WTC11 (cell line): ENCODE measurements at regions not wholly inside any gene's neighbourhood (a gene's known extent, or its start where the extent isn't known, plus 50 kb on each side); places are given as distances from the start of the nearest gene placed in this dataset.

Source experiments
- ATF1 ChIP-seq: sonication (generic); formaldehyde crosslinking; IDR thresholded peaks from 2 replicates; pipeline ENCODE4 v1.8.1; 2023; ENCODE audit warnings: mild to moderate bottlenecking, moderate library complexity, missing genetic modification reagents
- ETV6 ChIP-seq: sonication (generic); formaldehyde crosslinking; IDR thresholded peaks from 2 replicates; pipeline ENCODE4 v1.8.1; 2022; ENCODE audit warnings: mild to moderate bottlenecking, missing genetic modification reagents
- FOXP1 ChIP-seq: sonication (generic); formaldehyde crosslinking; IDR thresholded peaks from 2 replicates; pipeline ENCODE4 v1.8.0; 2022; ENCODE audit warnings: missing genetic modification reagents, mild to moderate bottlenecking, moderate library complexity, borderline replicate concordance
- JUN ChIP-seq: sonication (generic); formaldehyde crosslinking; IDR thresholded peaks from 2 replicates; pipeline ENCODE4 v1.8.0; 2023; ENCODE audit warnings: mild to moderate bottlenecking, missing genetic modification reagents
- RELA ChIP-seq: sonication (generic); formaldehyde crosslinking; IDR thresholded peaks from 2 replicates; pipeline ENCODE4 v1.8.1; 2022; ENCODE audit warnings: missing genetic modification reagents, mild to moderate bottlenecking, borderline replicate concordance
- TEAD4 ChIP-seq: sonication (generic); formaldehyde crosslinking; IDR thresholded peaks from 2 replicates; pipeline ENCODE4 v1.8.0; 2022; ENCODE audit warnings: mild to moderate bottlenecking, missing genetic modification reagents
- ZNF232 ChIP-seq: sonication (generic); formaldehyde crosslinking; IDR thresholded peaks from 2 replicates; pipeline ENCODE4 v1.8.0; 2022; ENCODE audit warnings: mild to moderate bottlenecking, missing genetic modification reagents
- TF ChIP-seq, protein P1 (sequence below): sonication (generic); formaldehyde crosslinking; IDR thresholded peaks from 2 replicates; pipeline ENCODE4 v1.8.1; 2022; ENCODE audit warnings: low read depth, mild to moderate bottlenecking, moderate library complexity, missing genetic modification reagents, borderline replicate concordance
- TF ChIP-seq, protein P2 (sequence below): fragments of 200-600 bp; IDR thresholded peaks from 2 replicates; pipeline ENCODE4 v1.8.0; 2022; ENCODE audit warnings: antibody characterized with exemption
- TF ChIP-seq, protein P3 (sequence below): sonication (generic); formaldehyde crosslinking; IDR thresholded peaks from 2 replicates; pipeline ENCODE4 v1.8.0; 2022; ENCODE audit warnings: missing genetic modification reagents
- TF ChIP-seq, protein P4 (sequence below): sonication (generic); formaldehyde crosslinking; IDR thresholded peaks from 2 replicates; pipeline ENCODE4 v1.8.1; 2023; ENCODE audit warnings: mild to moderate bottlenecking, missing genetic modification reagents, moderate library complexity

DNA sequence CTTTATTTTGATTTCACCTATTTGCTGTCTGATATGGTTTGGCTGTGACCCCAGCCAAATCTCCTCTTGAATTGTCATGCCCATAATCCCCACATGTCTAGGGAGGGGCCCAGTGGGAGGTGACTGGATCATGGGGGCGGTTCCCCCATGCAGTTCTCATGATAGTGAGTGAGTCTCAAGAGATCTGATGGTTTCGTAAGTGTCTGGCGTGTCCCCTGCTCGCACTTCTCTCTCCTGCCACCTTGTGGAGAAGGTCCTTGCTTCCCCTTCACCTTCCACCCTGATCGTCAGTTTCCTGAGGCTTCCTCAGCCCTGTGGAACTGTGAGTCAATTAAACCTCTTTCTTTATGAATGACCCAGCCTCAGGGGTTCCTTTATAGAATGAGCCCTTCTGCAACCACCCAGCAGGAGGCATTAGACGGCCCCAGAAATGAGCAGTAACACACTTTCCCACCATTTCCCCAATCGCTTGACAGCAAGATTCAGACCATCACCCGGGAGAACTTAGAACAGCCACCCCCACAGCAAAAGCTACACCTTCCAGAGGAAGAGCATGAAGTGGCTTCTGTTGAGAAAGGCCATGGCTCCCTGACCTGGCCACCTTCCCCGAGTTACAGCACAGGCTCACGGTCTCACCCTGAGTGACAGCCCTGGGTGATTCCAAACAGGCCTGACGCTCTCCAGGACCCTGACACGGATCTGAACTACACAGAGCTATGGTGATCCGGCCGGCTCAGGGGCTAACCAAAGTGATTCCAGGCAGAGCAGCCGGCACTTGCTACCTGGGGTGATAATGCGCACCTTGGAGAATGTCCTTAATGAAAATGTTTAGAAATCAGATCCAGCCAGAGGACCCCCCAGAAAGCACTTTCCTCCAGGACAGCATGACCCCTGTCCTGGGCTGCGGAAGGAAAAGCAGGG is 131.2 kb upstream of the CDH4 start:
- TF ChIP-seq, protein P1, sequence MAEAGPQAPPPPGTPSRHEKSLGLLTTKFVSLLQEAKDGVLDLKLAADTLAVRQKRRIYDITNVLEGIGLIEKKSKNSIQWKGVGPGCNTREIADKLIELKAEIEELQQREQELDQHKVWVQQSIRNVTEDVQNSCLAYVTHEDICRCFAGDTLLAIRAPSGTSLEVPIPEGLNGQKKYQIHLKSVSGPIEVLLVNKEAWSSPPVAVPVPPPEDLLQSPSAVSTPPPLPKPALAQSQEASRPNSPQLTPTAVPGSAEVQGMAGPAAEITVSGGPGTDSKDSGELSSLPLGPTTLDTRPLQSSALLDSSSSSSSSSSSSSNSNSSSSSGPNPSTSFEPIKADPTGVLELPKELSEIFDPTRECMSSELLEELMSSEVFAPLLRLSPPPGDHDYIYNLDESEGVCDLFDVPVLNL, result no peak
- no peak for TF ChIP-seq JUN (CRISPR knock-in tag)
- TF ChIP-seq, protein P2, sequence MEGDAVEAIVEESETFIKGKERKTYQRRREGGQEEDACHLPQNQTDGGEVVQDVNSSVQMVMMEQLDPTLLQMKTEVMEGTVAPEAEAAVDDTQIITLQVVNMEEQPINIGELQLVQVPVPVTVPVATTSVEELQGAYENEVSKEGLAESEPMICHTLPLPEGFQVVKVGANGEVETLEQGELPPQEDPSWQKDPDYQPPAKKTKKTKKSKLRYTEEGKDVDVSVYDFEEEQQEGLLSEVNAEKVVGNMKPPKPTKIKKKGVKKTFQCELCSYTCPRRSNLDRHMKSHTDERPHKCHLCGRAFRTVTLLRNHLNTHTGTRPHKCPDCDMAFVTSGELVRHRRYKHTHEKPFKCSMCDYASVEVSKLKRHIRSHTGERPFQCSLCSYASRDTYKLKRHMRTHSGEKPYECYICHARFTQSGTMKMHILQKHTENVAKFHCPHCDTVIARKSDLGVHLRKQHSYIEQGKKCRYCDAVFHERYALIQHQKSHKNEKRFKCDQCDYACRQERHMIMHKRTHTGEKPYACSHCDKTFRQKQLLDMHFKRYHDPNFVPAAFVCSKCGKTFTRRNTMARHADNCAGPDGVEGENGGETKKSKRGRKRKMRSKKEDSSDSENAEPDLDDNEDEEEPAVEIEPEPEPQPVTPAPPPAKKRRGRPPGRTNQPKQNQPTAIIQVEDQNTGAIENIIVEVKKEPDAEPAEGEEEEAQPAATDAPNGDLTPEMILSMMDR, result peak; percentile 37; the same call in 1 of the 2 replicates
- no peak for TF ChIP-seq TEAD4 (CRISPR knock-in tag)
- TF ChIP-seq FOXP1 (CRISPR knock-in tag), result no peak
- no peak for TF ChIP-seq ETV6
- no peak for TF ChIP-seq RELA
- no peak for TF ChIP-seq ZNF232
- TF ChIP-seq ATF1 (CRISPR knock-in tag), result no peak
- TF ChIP-seq, protein P3, sequence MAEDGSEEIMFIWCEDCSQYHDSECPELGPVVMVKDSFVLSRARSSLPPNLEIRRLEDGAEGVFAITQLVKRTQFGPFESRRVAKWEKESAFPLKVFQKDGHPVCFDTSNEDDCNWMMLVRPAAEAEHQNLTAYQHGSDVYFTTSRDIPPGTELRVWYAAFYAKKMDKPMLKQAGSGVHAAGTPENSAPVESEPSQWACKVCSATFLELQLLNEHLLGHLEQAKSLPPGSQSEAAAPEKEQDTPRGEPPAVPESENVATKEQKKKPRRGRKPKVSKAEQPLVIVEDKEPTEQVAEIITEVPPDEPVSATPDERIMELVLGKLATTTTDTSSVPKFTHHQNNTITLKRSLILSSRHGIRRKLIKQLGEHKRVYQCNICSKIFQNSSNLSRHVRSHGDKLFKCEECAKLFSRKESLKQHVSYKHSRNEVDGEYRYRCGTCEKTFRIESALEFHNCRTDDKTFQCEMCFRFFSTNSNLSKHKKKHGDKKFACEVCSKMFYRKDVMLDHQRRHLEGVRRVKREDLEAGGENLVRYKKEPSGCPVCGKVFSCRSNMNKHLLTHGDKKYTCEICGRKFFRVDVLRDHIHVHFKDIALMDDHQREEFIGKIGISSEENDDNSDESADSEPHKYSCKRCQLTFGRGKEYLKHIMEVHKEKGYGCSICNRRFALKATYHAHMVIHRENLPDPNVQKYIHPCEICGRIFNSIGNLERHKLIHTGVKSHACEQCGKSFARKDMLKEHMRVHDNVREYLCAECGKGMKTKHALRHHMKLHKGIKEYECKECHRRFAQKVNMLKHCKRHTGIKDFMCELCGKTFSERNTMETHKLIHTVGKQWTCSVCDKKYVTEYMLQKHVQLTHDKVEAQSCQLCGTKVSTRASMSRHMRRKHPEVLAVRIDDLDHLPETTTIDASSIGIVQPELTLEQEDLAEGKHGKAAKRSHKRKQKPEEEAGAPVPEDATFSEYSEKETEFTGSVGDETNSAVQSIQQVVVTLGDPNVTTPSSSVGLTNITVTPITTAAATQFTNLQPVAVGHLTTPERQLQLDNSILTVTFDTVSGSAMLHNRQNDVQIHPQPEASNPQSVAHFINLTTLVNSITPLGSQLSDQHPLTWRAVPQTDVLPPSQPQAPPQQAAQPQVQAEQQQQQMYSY (CRISPR knock-in tag), result no peak
- TF ChIP-seq, protein P4, sequence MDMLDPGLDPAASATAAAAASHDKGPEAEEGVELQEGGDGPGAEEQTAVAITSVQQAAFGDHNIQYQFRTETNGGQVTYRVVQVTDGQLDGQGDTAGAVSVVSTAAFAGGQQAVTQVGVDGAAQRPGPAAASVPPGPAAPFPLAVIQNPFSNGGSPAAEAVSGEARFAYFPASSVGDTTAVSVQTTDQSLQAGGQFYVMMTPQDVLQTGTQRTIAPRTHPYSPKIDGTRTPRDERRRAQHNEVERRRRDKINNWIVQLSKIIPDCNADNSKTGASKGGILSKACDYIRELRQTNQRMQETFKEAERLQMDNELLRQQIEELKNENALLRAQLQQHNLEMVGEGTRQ, result no peak
